ENCODE measurements at regions not wholly inside any gene's neighbourhood (a gene's known extent, or its start where the extent isn't known, plus 50 kb on each side); places are given as distances from the start of the nearest gene placed in this dataset.
A peak's percentile ranks its signal among the peaks of the same experiment; 100 is the strongest.

- no peak overlapping the region for H3K4me3 ChIP-seq (ENCODE audit: control insufficient read depth, low read depth, low read length)
- TF ChIP-seq CTCF (IDR thresholded peaks at IDR 0.05; ENCODE audit: control insufficient read depth, insufficient read depth, low read depth, low read length, missing control alignments), result no peak
- DNase-seq (ENCODE audit: low read depth), result peak; percentile 91
Measured at GRCh38 chr1:67570486-67571143, 114.4 kb upstream of the GADD45A start.

GRCh38 chr1:67571406-67571805 is 113.6 kb upstream of the GADD45A start:
- no peak for DNase-seq (ENCODE audit: low read depth)
- TF ChIP-seq CTCF (IDR thresholded peaks at IDR 0.05; ENCODE audit: control insufficient read depth, insufficient read depth, low read depth, low read length, missing control alignments), result no peak
- H3K4me3 ChIP-seq (ENCODE audit: control insufficient read depth, low read depth, low read length), result no peak overlapping the region

GRCh38 chr1:67571901-67572593 is 113.0 kb upstream of the GADD45A start:
- no peak for TF ChIP-seq CTCF (IDR thresholded peaks at IDR 0.05; ENCODE audit: control insufficient read depth, insufficient read depth, low read depth, low read length, missing control alignments)
- DNase-seq (ENCODE audit: low read depth), result no peak

GRCh38 chr1:67572594-67573221 is 112.3 kb upstream of the GADD45A start:
- no peak for DNase-seq (ENCODE audit: low read depth)
- TF ChIP-seq CTCF (IDR thresholded peaks at IDR 0.05; ENCODE audit: control insufficient read depth, insufficient read depth, low read depth, low read length, missing control alignments), result no peak
- H3K4me3 ChIP-seq (ENCODE audit: control insufficient read depth, low read depth, low read length), result no peak overlapping the region

More at GRCh38 chr1:67571901-67572593, 113.0 kb upstream of the GADD45A start:
- H3K4me3 ChIP-seq (ENCODE audit: control insufficient read depth, low read depth, low read length), result no peak overlapping the region

- no peak for TF ChIP-seq CTCF (IDR thresholded peaks at IDR 0.05; ENCODE audit: control insufficient read depth, insufficient read depth, low read depth, low read length, missing control alignments)
- no peak for DNase-seq (ENCODE audit: low read depth)
- H3K4me3 ChIP-seq (ENCODE audit: control insufficient read depth, low read depth, low read length), result no peak overlapping the region
Measured at GRCh38 chr1:67573311-67573872, 111.6 kb upstream of the GADD45A start.

GRCh38 chr1:67574221-67574620 is 110.8 kb upstream of the GADD45A start:
- H3K4me3 ChIP-seq (ENCODE audit: control insufficient read depth, low read depth, low read length), result no peak overlapping the region
- no peak for DNase-seq (ENCODE audit: low read depth)
- no peak for TF ChIP-seq CTCF (IDR thresholded peaks at IDR 0.05; ENCODE audit: control insufficient read depth, insufficient read depth, low read depth, low read length, missing control alignments)

All from AG09309 (cell line).